Liver (tissue), 8 donors: ENCODE measurements at regions not wholly inside any gene's neighbourhood (a gene's known extent, or its start where the extent isn't known, plus 50 kb on each side); places are given as distances from the start of the nearest gene placed in this dataset.

Experiments used
- DNase-seq: peaks from one replicate; pipeline ENCODE4 v3.0.0-alpha.2; 2017; ENCODE audit warnings: low spot score
- H3K27ac ChIP-seq, 2 donors: one replicate each; pipeline ENCODE4 v1.7.0; 2013; ENCODE audit warnings: inconsistent platforms in 2 of 2, low read length in 2 of 2, control low read depth in 1 of 2, low read depth in 1 of 2, mild to moderate bottlenecking in 1 of 2
- H3K27me3 ChIP-seq, 4 donors: one replicate each; pipeline versions ENCODE4 v1.6.1 to v1.7.0; 2013; ENCODE audit warnings: low read length in 3 of 4, inconsistent platforms in 1 of 4, mild to moderate bottlenecking in 1 of 4, moderate library complexity in 1 of 4; ENCODE audit not compliant: control insufficient read depth in 4 of 4, insufficient read depth in 4 of 4
- H3K36me3 ChIP-seq, 4 donors: one replicate each; pipeline versions ENCODE4 v1.6.1 to v1.7.0; 2013; ENCODE audit warnings: low read length in 3 of 4, mild to moderate bottlenecking in 3 of 4, low read depth in 1 of 4, moderate library complexity in 1 of 4; ENCODE audit not compliant: control insufficient read depth in 4 of 4, insufficient read depth in 3 of 4
- H3K4me1 ChIP-seq, 4 donors: one replicate each; pipeline versions ENCODE4 v1.6.1 to v1.7.0; 2013; ENCODE audit warnings: low read length in 3 of 4, mild to moderate bottlenecking in 3 of 4, moderate library complexity in 1 of 4; ENCODE audit not compliant: control insufficient read depth in 4 of 4, insufficient read depth in 4 of 4
- H3K4me3 ChIP-seq, 3 donors: one replicate each; pipeline versions ENCODE4 v1.6.1 to v1.7.0; 2013; ENCODE audit warnings: low read length in 3 of 3, control low read depth in 1 of 3, low read depth in 1 of 3, mild to moderate bottlenecking in 1 of 3
- H3K9ac ChIP-seq, 2 donors: one replicate each; pipeline ENCODE4 v1.7.0; 2013; ENCODE audit warnings: low read length in 2 of 2, mild to moderate bottlenecking in 2 of 2, moderate library complexity in 2 of 2, control low read depth in 1 of 2, low read depth in 1 of 2
- H3K9me3 ChIP-seq, 4 donors: one replicate each; pipeline versions ENCODE4 v1.6.1 to v1.7.0; 2013; ENCODE audit warnings: low read length in 3 of 4; ENCODE audit not compliant: control insufficient read depth in 4 of 4
- EGR1 ChIP-seq, 2 donors: IDR thresholded peaks; 2 replicates each; pipeline ENCODE4 v1.6.1; 2016 to 2018; ENCODE audit warnings: antibody characterized with exemption in 2 of 2, low read depth in 2 of 2
- FOXA2 ChIP-seq: IDR thresholded peaks from 2 replicates; pipeline ENCODE4 v1.6.1; 2016; ENCODE audit warnings: antibody characterized with exemption
- GABPA ChIP-seq, 2 donors: IDR thresholded peaks in 1 of 2; conservative IDR thresholded peaks in 1 of 2; 2 replicates each; pipeline ENCODE4 v1.6.1; 2016; ENCODE audit warnings: antibody characterized with exemption in 2 of 2, mild to moderate bottlenecking in 1 of 2, moderate library complexity in 1 of 2
- HNF4A ChIP-seq, 2 donors: conservative IDR thresholded peaks; 2 replicates each; pipeline ENCODE4 v1.6.1; 2016; ENCODE audit warnings: antibody characterized with exemption in 2 of 2, mild to moderate bottlenecking in 2 of 2
- HNF4G ChIP-seq: IDR thresholded peaks from 2 replicates; pipeline ENCODE4 v1.6.1; 2016; ENCODE audit warnings: antibody characterized with exemption
- JUND ChIP-seq, 2 donors: IDR thresholded peaks; 2 replicates each; pipeline ENCODE4 v1.6.1; 2016; ENCODE audit warnings: antibody characterized with exemption in 2 of 2
- NR2F2 ChIP-seq: IDR thresholded peaks from 2 replicates; pipeline ENCODE4 v1.6.1; 2016; ENCODE audit warnings: antibody characterized with exemption
- RAD21 ChIP-seq, 2 donors: IDR thresholded peaks; 2 replicates each; pipeline ENCODE4 v1.6.1; 2016; ENCODE audit warnings: antibody characterized with exemption in 2 of 2, mild to moderate bottlenecking in 2 of 2
- RXRA ChIP-seq, 2 donors: IDR thresholded peaks; 2 replicates each; pipeline ENCODE4 v1.6.1; 2017 to 2018; ENCODE audit warnings: antibody characterized with exemption in 2 of 2, mild to moderate bottlenecking in 1 of 2
- TAF1 ChIP-seq: conservative IDR thresholded peaks from 2 replicates; pipeline ENCODE4 v1.6.1; 2016; ENCODE audit warnings: antibody characterized with exemption, mild to moderate bottlenecking
- YY1 ChIP-seq: IDR thresholded peaks from 2 replicates; pipeline ENCODE4 v1.6.1; 2016; ENCODE audit warnings: antibody characterized with exemption, mild to moderate bottlenecking
- ZBTB33 ChIP-seq: IDR thresholded peaks from 2 replicates; pipeline ENCODE4 v1.6.1; 2016; ENCODE audit warnings: antibody characterized with exemption
- WGBS: extraction: QIAGEN DNeasy Blood & Tissue Kit; methylation state at CpG from one replicate; pipeline ENCODE4 v1.1.7; 2013; 5-methylcytosine and 5-hydroxymethylcytosine counted together
- TF ChIP-seq, protein P1 (sequence below): IDR thresholded peaks from 2 replicates; pipeline ENCODE4 v1.6.1; 2016; ENCODE audit warnings: antibody characterized with exemption
- TF ChIP-seq, protein P2 (sequence below): IDR thresholded peaks from 2 replicates; pipeline ENCODE4 v1.6.1; 2016; ENCODE audit warnings: antibody characterized with exemption, mild to moderate bottlenecking
- TF ChIP-seq, protein P3 (sequence below): fragments of 150-350 bp; IDR thresholded peaks from 2 replicates; pipeline ENCODE4 v1.5.1; 2017; ENCODE audit warnings: improper control_type of control experiment, low read depth, low read length; ENCODE audit not compliant: missing input control
- donor health status: healthy.
- donor health status: healthy.
- donor health status: healthy.
- donor health status: healthy.
- donor health status: healthy.

- WGBS: 75% methylated on average over 4 of the region's 4 CpGs
- Histone ChIP-seq H3K9me3 (no peaks in the 10 kb centered on the region), H3K27me3 (no peaks in the 10 kb centered on the region), H3K4me1 (no peaks in the 10 kb centered on the region), H3K36me3 (no peaks in the 10 kb centered on the region), H3K27ac (no peak overlapping the region), H3K4me3 (no peak overlapping the region), H3K9ac (no peak overlapping the region)
- DNase-seq: no peak
- TF ChIP-seq HNF4G: no peak
- TF ChIP-seq RXRA (IDR thresholded peaks at IDR 0.05): no peak
- TF ChIP-seq HNF4A (conservative IDR thresholded peaks at IDR 0.05): no peak
- no peak for TF ChIP-seq EGR1 (IDR thresholded peaks at IDR 0.05; ENCODE audit: low read depth in 2 of 2)
- TF ChIP-seq FOXA2: no peak
- TF ChIP-seq, protein P1, sequence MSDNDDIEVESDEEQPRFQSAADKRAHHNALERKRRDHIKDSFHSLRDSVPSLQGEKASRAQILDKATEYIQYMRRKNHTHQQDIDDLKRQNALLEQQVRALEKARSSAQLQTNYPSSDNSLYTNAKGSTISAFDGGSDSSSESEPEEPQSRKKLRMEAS: no peak
- no peak for TF ChIP-seq JUND (IDR thresholded peaks at IDR 0.05)
- no peak for TF ChIP-seq ZBTB33
- no peak for TF ChIP-seq RAD21 (IDR thresholded peaks at IDR 0.05)
- TF ChIP-seq, protein P2, sequence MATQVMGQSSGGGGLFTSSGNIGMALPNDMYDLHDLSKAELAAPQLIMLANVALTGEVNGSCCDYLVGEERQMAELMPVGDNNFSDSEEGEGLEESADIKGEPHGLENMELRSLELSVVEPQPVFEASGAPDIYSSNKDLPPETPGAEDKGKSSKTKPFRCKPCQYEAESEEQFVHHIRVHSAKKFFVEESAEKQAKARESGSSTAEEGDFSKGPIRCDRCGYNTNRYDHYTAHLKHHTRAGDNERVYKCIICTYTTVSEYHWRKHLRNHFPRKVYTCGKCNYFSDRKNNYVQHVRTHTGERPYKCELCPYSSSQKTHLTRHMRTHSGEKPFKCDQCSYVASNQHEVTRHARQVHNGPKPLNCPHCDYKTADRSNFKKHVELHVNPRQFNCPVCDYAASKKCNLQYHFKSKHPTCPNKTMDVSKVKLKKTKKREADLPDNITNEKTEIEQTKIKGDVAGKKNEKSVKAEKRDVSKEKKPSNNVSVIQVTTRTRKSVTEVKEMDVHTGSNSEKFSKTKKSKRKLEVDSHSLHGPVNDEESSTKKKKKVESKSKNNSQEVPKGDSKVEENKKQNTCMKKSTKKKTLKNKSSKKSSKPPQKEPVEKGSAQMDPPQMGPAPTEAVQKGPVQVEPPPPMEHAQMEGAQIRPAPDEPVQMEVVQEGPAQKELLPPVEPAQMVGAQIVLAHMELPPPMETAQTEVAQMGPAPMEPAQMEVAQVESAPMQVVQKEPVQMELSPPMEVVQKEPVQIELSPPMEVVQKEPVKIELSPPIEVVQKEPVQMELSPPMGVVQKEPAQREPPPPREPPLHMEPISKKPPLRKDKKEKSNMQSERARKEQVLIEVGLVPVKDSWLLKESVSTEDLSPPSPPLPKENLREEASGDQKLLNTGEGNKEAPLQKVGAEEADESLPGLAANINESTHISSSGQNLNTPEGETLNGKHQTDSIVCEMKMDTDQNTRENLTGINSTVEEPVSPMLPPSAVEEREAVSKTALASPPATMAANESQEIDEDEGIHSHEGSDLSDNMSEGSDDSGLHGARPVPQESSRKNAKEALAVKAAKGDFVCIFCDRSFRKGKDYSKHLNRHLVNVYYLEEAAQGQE: no peak
- TF ChIP-seq, protein P3, sequence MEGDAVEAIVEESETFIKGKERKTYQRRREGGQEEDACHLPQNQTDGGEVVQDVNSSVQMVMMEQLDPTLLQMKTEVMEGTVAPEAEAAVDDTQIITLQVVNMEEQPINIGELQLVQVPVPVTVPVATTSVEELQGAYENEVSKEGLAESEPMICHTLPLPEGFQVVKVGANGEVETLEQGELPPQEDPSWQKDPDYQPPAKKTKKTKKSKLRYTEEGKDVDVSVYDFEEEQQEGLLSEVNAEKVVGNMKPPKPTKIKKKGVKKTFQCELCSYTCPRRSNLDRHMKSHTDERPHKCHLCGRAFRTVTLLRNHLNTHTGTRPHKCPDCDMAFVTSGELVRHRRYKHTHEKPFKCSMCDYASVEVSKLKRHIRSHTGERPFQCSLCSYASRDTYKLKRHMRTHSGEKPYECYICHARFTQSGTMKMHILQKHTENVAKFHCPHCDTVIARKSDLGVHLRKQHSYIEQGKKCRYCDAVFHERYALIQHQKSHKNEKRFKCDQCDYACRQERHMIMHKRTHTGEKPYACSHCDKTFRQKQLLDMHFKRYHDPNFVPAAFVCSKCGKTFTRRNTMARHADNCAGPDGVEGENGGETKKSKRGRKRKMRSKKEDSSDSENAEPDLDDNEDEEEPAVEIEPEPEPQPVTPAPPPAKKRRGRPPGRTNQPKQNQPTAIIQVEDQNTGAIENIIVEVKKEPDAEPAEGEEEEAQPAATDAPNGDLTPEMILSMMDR: no peak
- TF ChIP-seq TAF1: no peak
- TF ChIP-seq GABPA (IDR thresholded peaks at IDR 0.05 in 1 of 2, conservative IDR thresholded peaks at IDR 0.05 in 1 of 2): no peak
- TF ChIP-seq YY1: no peak
Measured at GRCh38 chr3:76463501-76463900, 576.4 kb upstream of the ROBO2 start.

DNA sequence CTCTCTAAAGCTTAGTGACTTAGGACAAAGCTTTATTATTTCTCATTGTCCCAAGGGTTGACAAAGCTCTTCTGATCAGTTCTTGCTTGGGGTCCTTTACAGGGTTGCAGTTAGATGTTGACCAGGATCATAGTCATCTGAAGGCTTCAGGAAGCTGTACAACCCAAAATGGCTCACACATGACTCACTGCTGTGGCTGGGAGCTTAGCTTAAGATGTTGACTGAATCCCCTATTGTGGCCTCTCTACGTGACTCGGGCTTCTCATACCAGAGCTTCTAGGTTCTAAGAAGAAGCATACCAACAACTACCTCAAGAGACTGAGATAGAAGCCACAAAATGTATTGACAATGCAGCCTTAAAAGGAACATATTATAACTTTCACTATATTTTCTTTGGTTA, 569.6 kb upstream of the ROBO2 start:
- Histone ChIP-seq H3K9me3 (peaks cover 0 to 4% (median 0%) of the 10 kb centered on the region in 4 donors), H3K4me3 (no peak overlapping the region), H3K36me3 (no peaks in the 10 kb centered on the region), H3K27me3 (no peaks in the 10 kb centered on the region), H3K27ac (no peak overlapping the region), H3K9ac (no peak overlapping the region), H3K4me1 (no peaks in the 10 kb centered on the region)
- WGBS: 81% methylated on average over 2 of the region's 2 CpGs
- DNase-seq: no peak
- no peak for TF ChIP-seq NR2F2
